HG03060 (cell line): ENCODE measurements at regions not wholly inside any gene's neighbourhood (a gene's known extent, or its start where the extent isn't known, plus 50 kb on each side); places are given as distances from the start of the nearest gene placed in this dataset.

Source experiments
- ATAC-seq: cut with Tn5 transposase; IDR thresholded peaks from one replicate; pipeline ENCODE4 v1.9.1; 2021; ENCODE audit warnings: low read depth, moderate number of reproducible peaks; ENCODE audit not compliant: unreplicated experiment

GRCh38 chr2:118622913-118623312, 224.5 kb downstream of the EN1 start:
- ATAC-seq = no peak

GRCh38 chr2:118622108-118622507, 225.3 kb downstream of the EN1 start:
- ATAC-seq = no peak

- no peak for ATAC-seq
These were observed 229.2 kb downstream of the EN1 start for GRCh38 chr2:118618279-118618678.

GRCh38 chr2:118616432-118616831, 231.0 kb downstream of the EN1 start:
- no peak for ATAC-seq

- no peak for ATAC-seq
These were observed 232.6 kb downstream of the EN1 start for GRCh38 chr2:118614841-118615271.

GRCh38 chr2:118613737-118614136, 233.7 kb downstream of the EN1 start:
- no peak for ATAC-seq

- ATAC-seq = no peak
These were observed 235.8 kb downstream of the EN1 start for GRCh38 chr2:118611691-118612090.

- no peak for ATAC-seq
These were observed 238.3 kb downstream of the EN1 start for GRCh38 chr2:118609138-118609537.

- no peak for ATAC-seq
These were observed 239.8 kb downstream of the EN1 start for GRCh38 chr2:118607641-118608040.

GRCh38 chr2:118604811-118605210, 242.6 kb downstream of the EN1 start:
- no peak for ATAC-seq

- no peak for ATAC-seq
These were observed 243.1 kb downstream of the EN1 start for GRCh38 chr2:118604371-118604770.

GRCh38 chr2:118599141-118599540, 248.3 kb downstream of the EN1 start:
- no peak for ATAC-seq

- ATAC-seq = no peak
These were observed 250.8 kb downstream of the EN1 start for GRCh38 chr2:118596620-118597019.

- no peak for ATAC-seq
These were observed 254.2 kb downstream of the EN1 start for GRCh38 chr2:118593257-118593656.

- no peak for ATAC-seq
These were observed 256.2 kb downstream of the EN1 start for GRCh38 chr2:118591223-118591622.

- ATAC-seq = no peak
These were observed 257.7 kb downstream of the EN1 start for GRCh38 chr2:118589721-118590120.

GRCh38 chr2:118588850-118589249, 258.6 kb downstream of the EN1 start:
- ATAC-seq = no peak

- no peak for ATAC-seq
These were observed 261.1 kb downstream of the EN1 start for GRCh38 chr2:118586312-118586711.

- ATAC-seq = no peak
These were observed 262.6 kb downstream of the EN1 start for GRCh38 chr2:118584877-118585276.

- no peak for ATAC-seq
These were observed 263.2 kb downstream of the EN1 start for GRCh38 chr2:118584062-118584749.

- ATAC-seq = no peak
These were observed 265.4 kb downstream of the EN1 start for GRCh38 chr2:118582058-118582457.

GRCh38 chr2:118580651-118581050, 266.8 kb downstream of the EN1 start:
- no peak for ATAC-seq

- no peak for ATAC-seq
These were observed 267.3 kb downstream of the EN1 start for GRCh38 chr2:118580107-118580506.
